Adrenal gland (tissue), 5 donors: ENCODE measurements at regions not wholly inside any gene's neighbourhood (a gene's known extent, or its start where the extent isn't known, plus 50 kb on each side); places are given as distances from the start of the nearest gene placed in this dataset.

Experiments
- POLR2A ChIP-seq, 2 donors: fragments of 450-650 bp; IDR thresholded peaks; one replicate each; pipeline ENCODE4 v1.6.1; 2017; ENCODE audit warnings: antibody characterized with exemption in 2 of 2, mild to moderate bottlenecking in 2 of 2, moderate library complexity in 1 of 2
- TF ChIP-seq, protein P1 (sequence below), 6 experiments: fragments of 450-650 bp in 4 of 6; fragments of 200-600 bp in 2 of 6; sonication (generic) in 1 of 6; IDR thresholded peaks; 1 replicate in 5 of 6; 2 replicates in 1 of 6; pipeline versions ENCODE4 v1.5.1 to v1.8.0; 2016 to 2021; ENCODE audit warnings: antibody characterized with exemption in 6 of 6, mild to moderate bottlenecking in 2 of 6, moderate library complexity in 1 of 6
- donor health status: DM: no; HTN: no; CAD: no.

DNA sequence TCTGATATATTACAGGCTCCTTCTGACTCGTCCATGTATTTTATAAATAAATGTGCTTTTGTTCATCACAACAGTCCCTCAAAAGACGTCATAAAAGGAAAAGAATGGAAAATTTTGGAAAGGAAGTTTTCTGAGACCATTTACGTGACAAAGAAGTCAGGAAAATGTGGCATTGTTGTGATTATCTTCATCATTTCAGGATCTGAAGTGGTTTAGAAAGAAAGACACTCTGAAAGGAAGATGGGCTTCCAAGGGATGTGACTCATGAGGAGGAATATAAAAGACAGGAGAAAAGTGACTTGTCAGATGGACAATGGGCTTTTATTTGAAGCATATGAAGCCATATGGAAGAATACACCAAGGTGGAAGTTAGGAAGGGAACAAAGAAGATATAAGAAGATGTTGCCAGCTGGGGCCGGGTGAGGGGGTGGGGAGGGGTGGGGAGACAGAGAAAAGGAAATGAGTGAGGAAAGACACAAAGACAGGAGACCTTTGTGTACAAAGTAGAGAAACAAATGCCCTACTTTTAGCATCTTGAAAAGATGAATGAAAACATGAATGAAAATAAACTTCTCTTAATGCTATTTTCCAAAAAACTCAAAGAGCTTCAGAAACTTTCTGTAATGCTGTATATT lies 190.3 kb upstream of the PREP start:
- no peak for TF ChIP-seq POLR2A (IDR thresholded peaks at IDR 0.05)
- TF ChIP-seq, protein P1, sequence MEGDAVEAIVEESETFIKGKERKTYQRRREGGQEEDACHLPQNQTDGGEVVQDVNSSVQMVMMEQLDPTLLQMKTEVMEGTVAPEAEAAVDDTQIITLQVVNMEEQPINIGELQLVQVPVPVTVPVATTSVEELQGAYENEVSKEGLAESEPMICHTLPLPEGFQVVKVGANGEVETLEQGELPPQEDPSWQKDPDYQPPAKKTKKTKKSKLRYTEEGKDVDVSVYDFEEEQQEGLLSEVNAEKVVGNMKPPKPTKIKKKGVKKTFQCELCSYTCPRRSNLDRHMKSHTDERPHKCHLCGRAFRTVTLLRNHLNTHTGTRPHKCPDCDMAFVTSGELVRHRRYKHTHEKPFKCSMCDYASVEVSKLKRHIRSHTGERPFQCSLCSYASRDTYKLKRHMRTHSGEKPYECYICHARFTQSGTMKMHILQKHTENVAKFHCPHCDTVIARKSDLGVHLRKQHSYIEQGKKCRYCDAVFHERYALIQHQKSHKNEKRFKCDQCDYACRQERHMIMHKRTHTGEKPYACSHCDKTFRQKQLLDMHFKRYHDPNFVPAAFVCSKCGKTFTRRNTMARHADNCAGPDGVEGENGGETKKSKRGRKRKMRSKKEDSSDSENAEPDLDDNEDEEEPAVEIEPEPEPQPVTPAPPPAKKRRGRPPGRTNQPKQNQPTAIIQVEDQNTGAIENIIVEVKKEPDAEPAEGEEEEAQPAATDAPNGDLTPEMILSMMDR (IDR thresholded peaks at IDR 0.05), result no peak
